Glutamatergic neuron (in vitro differentiated cells): ENCODE measurements at regions not wholly inside any gene's neighbourhood (a gene's known extent, or its start where the extent isn't known, plus 50 kb on each side); places are given as distances from the start of the nearest gene placed in this dataset.

Experiments used
- DNase-seq: peaks from one replicate; pipeline ENCODE4 v3.0.0; 2022
- H3K27ac Mint-ChIP-seq: one replicate; pipeline ENCODE4 v1.8.0; 2020; ENCODE audit warnings: mild to moderate bottlenecking, mixed read lengths, inconsistent platforms; ENCODE audit not compliant: unreplicated experiment
- H3K27me3 Mint-ChIP-seq: one replicate; pipeline ENCODE4 v1.8.0; 2020; ENCODE audit warnings: mild to moderate bottlenecking, moderate library complexity, mixed read lengths, inconsistent platforms; ENCODE audit not compliant: unreplicated experiment
- H3K36me3 Mint-ChIP-seq: one replicate; pipeline ENCODE4 v1.8.0; 2020; ENCODE audit warnings: mild to moderate bottlenecking, mixed read lengths, inconsistent platforms; ENCODE audit not compliant: unreplicated experiment
- H3K4me1 Mint-ChIP-seq: one replicate; pipeline ENCODE4 v1.8.0; 2020; ENCODE audit warnings: mild to moderate bottlenecking, low read depth, mixed read lengths, inconsistent platforms; ENCODE audit not compliant: unreplicated experiment
- H3K4me3 Mint-ChIP-seq: one replicate; pipeline ENCODE4 v1.8.0; 2020; ENCODE audit warnings: mild to moderate bottlenecking, mixed read lengths, inconsistent platforms; ENCODE audit not compliant: unreplicated experiment
- H3K9me3 Mint-ChIP-seq: one replicate; pipeline ENCODE4 v1.8.0; 2020; ENCODE audit warnings: mild to moderate bottlenecking, moderate library complexity, mixed read lengths, inconsistent platforms; ENCODE audit not compliant: unreplicated experiment
- CTCF ChIP-seq: fragments of 200-600 bp; sonication (generic); IDR thresholded peaks from one replicate; pipeline ENCODE4 v1.5.0; 2021; ENCODE audit not compliant: partially characterized antibody, unreplicated experiment

- no peak for TF ChIP-seq CTCF
- DNase-seq, result no peak
- Mint-ChIP-seq H3K4me1 (peaks cover 2% of the 10 kb centered on the region), H3K27me3 (peaks cover 2% of the 10 kb centered on the region), H3K27ac (no peak overlapping the region), H3K36me3 (no peaks in the 10 kb centered on the region), H3K9me3 (peaks cover 3% of the 10 kb centered on the region), H3K4me3 (no peak overlapping the region)
These were observed 126.7 kb upstream of the SMIM21 start for GRCh38 chr18:75554176-75554575.

DNA sequence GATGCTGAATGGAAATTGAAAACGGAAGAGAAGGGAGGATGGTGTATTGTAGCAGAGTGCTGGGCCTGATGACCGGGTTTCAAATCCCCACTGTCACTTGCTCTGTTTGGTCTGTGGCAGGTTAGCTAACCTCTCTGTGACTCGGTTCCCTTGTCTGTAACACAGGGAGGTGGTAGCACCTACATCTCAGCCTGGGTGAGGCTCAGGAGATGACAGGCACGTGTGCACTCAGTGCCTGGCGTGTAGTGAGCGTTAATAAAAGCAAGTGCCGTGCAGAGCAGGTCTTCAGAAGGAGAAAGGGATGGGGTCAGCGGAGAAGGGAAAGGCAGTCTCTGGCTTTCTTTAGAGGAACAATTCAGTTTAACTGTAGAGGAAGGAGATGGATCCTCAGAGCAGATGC lies 125.5 kb upstream of the SMIM21 start:
- H3K4me3 Mint-ChIP-seq, result no peak overlapping the region
- DNase-seq, result no peak
- no peak overlapping the region for H3K27ac Mint-ChIP-seq
- no peak for TF ChIP-seq CTCF
- peaks cover 5% of the 10 kb centered on the region for H3K9me3 Mint-ChIP-seq
- H3K4me1 Mint-ChIP-seq, result peaks cover 2% of the 10 kb centered on the region
- H3K27me3 Mint-ChIP-seq, result peaks cover 2% of the 10 kb centered on the region
- H3K36me3 Mint-ChIP-seq, result no peaks in the 10 kb centered on the region

DNA sequence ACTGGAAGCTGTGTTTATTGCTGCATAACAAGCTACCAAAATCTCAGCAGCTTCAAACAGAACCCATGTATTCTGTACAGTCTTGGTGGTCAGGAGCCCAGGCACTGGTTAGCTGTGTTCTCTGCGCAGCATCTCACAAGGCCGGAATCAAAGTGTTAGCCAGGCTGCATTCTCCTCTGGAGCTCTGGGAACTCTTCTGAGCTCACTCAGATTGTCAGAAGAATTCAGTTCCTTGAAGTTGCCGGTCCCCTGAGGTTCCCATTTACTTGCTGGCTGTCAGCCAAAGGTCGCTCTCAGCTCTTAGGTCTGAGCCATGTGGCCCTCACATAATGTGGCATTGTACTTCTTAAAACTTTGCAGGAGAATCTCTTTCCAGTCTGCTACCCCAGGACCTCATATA lies 123.6 kb upstream of the SMIM21 start:
- TF ChIP-seq CTCF, result no peak
- Mint-ChIP-seq H3K4me3 (no peak overlapping the region), H3K27ac (no peak overlapping the region), H3K9me3 (peaks cover 5% of the 10 kb centered on the region), H3K27me3 (peaks cover 2% of the 10 kb centered on the region), H3K4me1 (peaks cover 2% of the 10 kb centered on the region), H3K36me3 (no peaks in the 10 kb centered on the region)
- no peak for DNase-seq

- TF ChIP-seq CTCF, result no peak
- no peak for DNase-seq
- Mint-ChIP-seq H3K4me3 (no peak overlapping the region), H3K27ac (no peak overlapping the region), H3K36me3 (no peaks in the 10 kb centered on the region), H3K4me1 (peaks cover 2% of the 10 kb centered on the region), H3K27me3 (peaks cover 2% of the 10 kb centered on the region), H3K9me3 (peaks cover 5% of the 10 kb centered on the region)
These were observed 120.9 kb upstream of the SMIM21 start for GRCh38 chr18:75548353-75548905.

DNA sequence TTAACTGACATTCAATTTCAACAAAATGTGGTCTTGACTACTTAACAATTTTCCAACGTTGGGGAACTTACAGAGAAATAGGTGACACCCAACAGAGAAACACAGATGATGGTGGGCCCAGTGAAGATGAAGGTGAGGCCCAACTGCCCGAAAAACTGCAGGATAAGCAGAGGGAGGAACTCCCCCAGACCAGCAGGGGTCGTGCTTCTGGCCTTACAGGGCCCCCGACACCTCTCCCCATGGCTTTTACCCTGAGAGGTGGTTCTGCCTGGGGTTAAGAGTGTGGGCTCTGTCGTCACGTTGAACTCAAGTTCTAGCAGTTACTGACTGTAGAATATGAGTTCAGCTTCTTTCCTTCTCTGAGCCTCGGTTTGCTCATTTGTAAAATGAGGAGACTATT lies 119.5 kb upstream of the SMIM21 start:
- H3K27ac Mint-ChIP-seq, result no peak overlapping the region
- no peaks in the 10 kb centered on the region for H3K4me1 Mint-ChIP-seq
- peaks cover 3% of the 10 kb centered on the region for H3K27me3 Mint-ChIP-seq
- H3K9me3 Mint-ChIP-seq, result peaks cover 5% of the 10 kb centered on the region
- no peak for DNase-seq
- TF ChIP-seq CTCF, result no peak
- no peak overlapping the region for H3K4me3 Mint-ChIP-seq
- no peaks in the 10 kb centered on the region for H3K36me3 Mint-ChIP-seq
